NB4 (cell line): ENCODE measurements at regions not wholly inside any gene's neighbourhood (a gene's known extent, or its start where the extent isn't known, plus 50 kb on each side); places are given as distances from the start of the nearest gene placed in this dataset.

Experiments
- DNase-seq: peaks from one replicate; pipeline ENCODE4 v3.0.0; 2010; ENCODE audit warnings: low read depth
- H3K4me3 ChIP-seq: one replicate; pipeline ENCODE4 v1.5.1; 2011; ENCODE audit warnings: mild to moderate bottlenecking, low read depth, low read length, moderate library complexity
- MYC ChIP-seq: IDR thresholded peaks from 2 replicates; pipeline ENCODE4 v1.6.1; 2011; ENCODE audit warnings: low read depth, low read length
- POLR2A ChIP-seq: IDR thresholded peaks from 2 replicates; pipeline ENCODE4 v1.6.1; 2011; ENCODE audit warnings: mild to moderate bottlenecking; ENCODE audit not compliant: insufficient read length; ENCODE audit errors: extremely low read depth
- TF ChIP-seq, protein P1 (sequence below): IDR thresholded peaks from 2 replicates; pipeline ENCODE4 v1.6.1; 2011; ENCODE audit warnings: low read depth, low read length
- TF ChIP-seq, protein P2 (sequence below): IDR thresholded peaks from one replicate; pipeline ENCODE4 v1.5.1; 2012; ENCODE audit warnings: low read depth, low read length

- H3K4me3 ChIP-seq = no peak overlapping the region
- TF ChIP-seq, protein P1, sequence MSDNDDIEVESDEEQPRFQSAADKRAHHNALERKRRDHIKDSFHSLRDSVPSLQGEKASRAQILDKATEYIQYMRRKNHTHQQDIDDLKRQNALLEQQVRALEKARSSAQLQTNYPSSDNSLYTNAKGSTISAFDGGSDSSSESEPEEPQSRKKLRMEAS = no peak
- TF ChIP-seq MYC (no peak), POLR2A (no peak)
- TF ChIP-seq, protein P2, sequence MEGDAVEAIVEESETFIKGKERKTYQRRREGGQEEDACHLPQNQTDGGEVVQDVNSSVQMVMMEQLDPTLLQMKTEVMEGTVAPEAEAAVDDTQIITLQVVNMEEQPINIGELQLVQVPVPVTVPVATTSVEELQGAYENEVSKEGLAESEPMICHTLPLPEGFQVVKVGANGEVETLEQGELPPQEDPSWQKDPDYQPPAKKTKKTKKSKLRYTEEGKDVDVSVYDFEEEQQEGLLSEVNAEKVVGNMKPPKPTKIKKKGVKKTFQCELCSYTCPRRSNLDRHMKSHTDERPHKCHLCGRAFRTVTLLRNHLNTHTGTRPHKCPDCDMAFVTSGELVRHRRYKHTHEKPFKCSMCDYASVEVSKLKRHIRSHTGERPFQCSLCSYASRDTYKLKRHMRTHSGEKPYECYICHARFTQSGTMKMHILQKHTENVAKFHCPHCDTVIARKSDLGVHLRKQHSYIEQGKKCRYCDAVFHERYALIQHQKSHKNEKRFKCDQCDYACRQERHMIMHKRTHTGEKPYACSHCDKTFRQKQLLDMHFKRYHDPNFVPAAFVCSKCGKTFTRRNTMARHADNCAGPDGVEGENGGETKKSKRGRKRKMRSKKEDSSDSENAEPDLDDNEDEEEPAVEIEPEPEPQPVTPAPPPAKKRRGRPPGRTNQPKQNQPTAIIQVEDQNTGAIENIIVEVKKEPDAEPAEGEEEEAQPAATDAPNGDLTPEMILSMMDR = no peak
- DNase-seq = no peak
These were observed 591.6 kb upstream of the PLXNA2 start for GRCh38 chr1:208835781-208836180.

GRCh38 chr1:208837242-208837641 lies 593.1 kb upstream of the PLXNA2 start:
- H3K4me3 ChIP-seq = no peak overlapping the region
- TF ChIP-seq, protein P2 = no peak
- TF ChIP-seq MYC (no peak), POLR2A (no peak)
- TF ChIP-seq, protein P1 = no peak
- DNase-seq = no peak

DNA sequence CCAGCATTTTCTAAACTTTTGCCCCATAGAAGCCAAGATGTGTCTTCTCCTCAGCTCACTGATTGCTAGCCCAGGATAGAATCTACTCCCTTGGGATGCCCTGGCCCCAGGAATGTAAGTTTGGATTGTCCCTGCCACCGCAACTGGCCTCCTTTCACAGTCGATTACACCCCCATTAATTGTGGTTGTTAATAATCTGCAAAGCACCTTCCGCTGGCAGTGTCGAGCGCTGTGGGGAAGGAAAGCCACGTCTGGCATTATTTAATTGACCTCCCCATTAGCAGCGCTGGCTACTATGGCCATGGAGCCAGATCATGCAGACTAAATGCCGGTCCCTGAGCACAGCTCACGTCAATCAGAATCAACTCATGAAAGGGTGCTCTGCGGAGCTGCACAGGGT lies 597.3 kb upstream of the PLXNA2 start:
- DNase-seq = no peak
- TF ChIP-seq, protein P2 = no peak
- TF ChIP-seq, protein P1 = no peak
- TF ChIP-seq MYC (no peak), POLR2A (no peak)
- no peak overlapping the region for H3K4me3 ChIP-seq

DNA sequence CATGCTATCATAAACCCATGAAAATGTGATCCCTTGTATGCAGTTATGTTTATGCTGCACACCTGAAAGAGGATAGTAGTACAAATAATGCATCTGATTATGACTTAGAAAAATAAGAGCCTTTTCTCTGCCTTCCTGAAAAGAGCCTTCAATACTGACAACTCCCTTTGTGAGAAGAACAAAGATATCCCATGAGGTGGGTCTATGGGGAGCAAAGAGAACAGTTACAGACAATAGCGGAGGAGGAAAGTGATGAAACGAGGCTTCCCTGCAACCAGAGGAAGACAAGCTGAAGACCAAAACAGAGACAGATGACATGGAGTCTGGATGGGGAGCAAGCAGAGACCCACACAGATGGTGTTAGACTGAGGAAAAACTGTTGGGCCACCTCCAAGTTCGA lies 598.3 kb upstream of the PLXNA2 start:
- DNase-seq = no peak
- no peak overlapping the region for H3K4me3 ChIP-seq
- TF ChIP-seq, protein P1 = no peak
- TF ChIP-seq, protein P2 = no peak
- TF ChIP-seq MYC (no peak), POLR2A (no peak)

DNA sequence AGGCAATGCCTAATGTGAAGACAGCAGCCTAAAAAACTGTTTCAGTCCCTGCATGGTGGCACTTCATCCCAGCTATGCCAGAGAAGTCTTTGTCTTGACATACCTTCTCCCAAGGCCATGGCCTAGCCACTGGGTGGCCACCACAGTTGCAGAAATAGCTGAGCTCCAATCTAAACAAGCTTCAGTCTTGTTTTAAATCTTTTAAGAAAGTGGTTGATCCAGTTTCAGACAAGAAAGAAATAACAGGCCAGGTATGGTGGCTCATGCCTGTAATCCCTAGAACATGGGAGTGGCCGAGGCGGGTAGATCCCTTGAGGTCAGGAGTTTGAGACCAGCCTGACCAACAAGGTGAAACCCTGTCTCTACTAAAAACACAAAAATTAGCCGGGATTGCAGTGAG lies 600.0 kb upstream of the PLXNA2 start:
- TF ChIP-seq, protein P2 = no peak
- TF ChIP-seq MYC = no peak
- TF ChIP-seq, protein P1 = no peak
- TF ChIP-seq POLR2A = no peak
- DNase-seq = no peak
- H3K4me3 ChIP-seq = no peak overlapping the region

DNA sequence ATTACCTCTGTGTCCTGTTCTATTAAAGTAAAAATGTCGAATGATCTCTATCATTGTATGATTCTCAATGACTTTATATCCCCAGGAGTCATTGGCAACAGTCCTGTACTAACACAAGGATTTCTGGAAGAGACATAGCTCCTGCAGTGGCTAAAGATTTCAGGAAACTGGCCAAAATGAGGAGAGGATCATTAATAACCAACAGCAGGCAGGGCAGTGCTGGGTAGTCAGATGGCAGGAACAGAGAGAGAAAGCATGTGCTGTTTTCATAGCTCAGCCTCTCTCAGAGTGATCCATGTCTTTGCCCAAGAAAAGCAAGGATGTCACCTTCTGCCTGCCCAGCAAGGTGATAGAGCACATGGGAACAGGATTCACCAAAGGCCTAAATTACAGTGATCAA lies 604.7 kb upstream of the PLXNA2 start:
- no peak overlapping the region for H3K4me3 ChIP-seq
- DNase-seq = no peak
- TF ChIP-seq MYC (no peak), POLR2A (no peak)
- TF ChIP-seq, protein P1 = no peak
- TF ChIP-seq, protein P2 = no peak
